Bone marrow (tissue), 2 donors: ENCODE measurements at regions not wholly inside any gene's neighbourhood (a gene's known extent, or its start where the extent isn't known, plus 50 kb on each side); places are given as distances from the start of the nearest gene placed in this dataset.
"Not testable (repeated sequence)": the region's sequence is repeated elsewhere in the genome, so short reads cannot be mapped to it uniquely, and the experiment has no call there.

ENCODE experiments used
- DNase-seq, 2 donors: peaks; one replicate each; lab custom pipeline; 2025; lab: John Stamatoyannopoulos, UW

GRCh38 chr5:174644436-174644835 is 79.9 kb upstream of the MSX2 start:
- DNase-seq = no peak

- DNase-seq = no peak
Observed at GRCh38 chr5:174644923-174645322, 79.5 kb upstream of the MSX2 start.

DNA sequence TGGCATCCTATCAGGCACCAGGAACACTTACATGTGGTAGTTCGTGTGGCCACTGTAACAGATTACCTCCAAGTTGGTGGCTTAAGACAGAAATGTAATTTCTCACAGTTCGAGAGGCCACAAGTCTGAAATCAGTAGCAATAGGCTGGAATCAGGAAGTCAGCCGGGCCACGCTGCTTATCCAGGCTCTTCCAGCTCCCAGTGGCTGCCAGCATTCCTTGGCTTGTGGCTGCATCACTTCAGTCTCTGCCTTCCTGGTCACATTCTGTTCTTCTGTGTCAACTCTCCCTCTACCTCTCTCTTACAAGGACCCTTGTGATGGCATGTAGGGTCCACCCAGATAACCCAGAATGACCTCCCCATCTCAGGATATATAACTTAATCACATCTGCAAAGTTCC is 78.7 kb upstream of the MSX2 start:
- no peak for DNase-seq

DNA sequence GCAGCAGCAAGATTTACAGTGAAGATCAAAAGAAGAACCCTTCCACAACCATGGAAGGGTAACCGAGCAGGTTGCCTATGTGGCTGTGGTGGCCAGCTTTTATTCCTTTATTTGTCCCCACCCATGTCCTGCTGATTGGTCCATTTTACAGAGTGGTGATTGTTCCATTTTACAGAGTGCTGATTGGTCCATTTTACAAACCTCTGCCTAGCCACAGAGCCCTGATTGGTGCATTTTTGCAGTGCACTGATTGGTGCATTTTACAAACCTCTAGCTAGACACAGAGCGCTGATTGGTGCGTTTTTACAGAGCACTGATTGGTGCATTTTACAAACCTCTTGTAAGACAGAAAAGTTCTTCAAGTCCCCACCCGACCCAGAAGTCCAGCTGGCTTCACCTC is 75.8 kb upstream of the MSX2 start:
- not testable (repeated sequence) for DNase-seq

- no peak for DNase-seq
Observed at GRCh38 chr5:174649391-174649790, 75.0 kb upstream of the MSX2 start.

GRCh38 chr5:174654442-174654841 is 69.9 kb upstream of the MSX2 start:
- DNase-seq = no peak

DNA sequence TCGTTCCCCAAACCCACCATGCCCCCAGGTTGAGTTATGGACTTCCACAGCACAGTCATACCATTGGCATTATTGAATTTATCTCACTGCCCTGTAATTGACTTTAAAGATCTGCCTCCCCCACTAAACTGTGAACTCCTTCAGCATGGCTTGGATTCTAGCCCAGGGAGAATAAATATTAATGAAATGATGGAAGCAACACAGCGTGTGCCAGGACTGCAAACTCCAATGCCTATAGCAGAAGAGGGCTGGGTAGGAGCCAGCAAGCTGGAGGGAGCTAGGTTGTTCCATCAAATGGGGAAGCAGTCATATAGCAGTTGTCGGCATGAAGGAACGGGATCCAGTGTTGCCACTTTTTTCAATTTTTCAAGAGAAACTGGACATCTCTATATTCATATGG is 69.0 kb upstream of the MSX2 start:
- DNase-seq = no peak

GRCh38 chr5:174664180-174664850 is 60.1 kb upstream of the MSX2 start:
- DNase-seq = no peak

DNA sequence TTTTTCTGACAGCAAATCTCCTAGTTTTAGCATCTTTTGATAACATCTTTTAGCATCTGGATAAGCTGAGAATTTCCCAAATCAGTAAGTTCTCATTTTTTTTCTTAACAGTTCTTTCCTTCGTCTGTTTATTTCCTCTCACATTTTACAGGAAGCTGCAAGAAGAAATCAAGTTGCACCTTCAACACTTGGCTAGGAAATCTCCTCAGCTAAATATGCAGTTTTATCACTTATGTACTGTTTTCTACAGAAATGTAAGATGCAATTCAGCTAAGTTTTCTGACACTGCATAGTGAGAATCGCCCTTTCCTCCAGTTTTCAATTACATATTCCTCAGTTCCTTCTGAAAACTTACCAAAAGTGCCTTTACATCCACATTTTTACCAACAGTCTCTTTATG is 59.0 kb upstream of the MSX2 start:
- DNase-seq = no peak

- no peak for DNase-seq
Observed at GRCh38 chr5:174667526-174667925, 56.9 kb upstream of the MSX2 start.

DNA sequence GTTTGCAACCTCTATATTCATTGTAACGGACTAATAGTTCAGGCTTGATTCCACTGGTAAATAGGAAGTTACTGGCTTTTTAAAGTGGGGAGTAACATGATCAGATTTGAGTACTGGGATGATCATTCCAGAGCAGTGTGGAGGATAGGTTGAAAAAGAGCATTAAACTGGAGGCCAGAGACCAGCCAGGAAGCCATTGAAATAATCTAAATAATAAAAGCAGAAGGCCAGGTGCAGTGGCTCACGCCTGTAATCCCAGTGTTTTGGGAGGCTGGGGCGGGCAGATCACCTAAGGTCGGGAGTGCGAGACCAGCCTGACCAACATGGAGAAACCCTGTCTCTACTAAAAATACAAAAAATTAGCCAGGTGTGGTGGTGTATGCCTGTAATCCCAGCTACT is 56.0 kb upstream of the MSX2 start:
- DNase-seq = no peak
